Activated T-cell treated with anti-CD3 and anti-CD28 coated beads, Interleukin-2, amount 50 U/mL, for 4 hours (primary cell): ENCODE measurements at regions not wholly inside any gene's neighbourhood (a gene's known extent, or its start where the extent isn't known, plus 50 kb on each side); places are given as distances from the start of the nearest gene placed in this dataset.

ENCODE experiments used
- ATAC-seq, 2 donors: fragments of 200-7000 bp; cut with Tn5 transposase; one replicate each; pipeline ENCODE4 v1.10.0; 2021
- DNase-seq: peaks from one replicate; pipeline ENCODE4 v3.0.0-alpha.2; 2020
- H3K27me3 Mint-ChIP-seq: one replicate; pipeline ENCODE4 v1.8.0; 2021; ENCODE audit warnings: low read depth, mixed read lengths
- H3K36me3 Mint-ChIP-seq: one replicate; pipeline ENCODE4 v1.8.0; 2022; ENCODE audit warnings: mixed read lengths; ENCODE audit not compliant: insufficient read depth
- H3K4me1 Mint-ChIP-seq: one replicate; pipeline ENCODE4 v1.8.0; 2021; ENCODE audit warnings: low read depth, mixed read lengths
- H3K4me3 Mint-ChIP-seq: one replicate; pipeline ENCODE4 v1.8.0; 2021; ENCODE audit warnings: mild to moderate bottlenecking, moderate library complexity, mixed read lengths
- H3K9me3 Mint-ChIP-seq: one replicate; pipeline ENCODE4 v1.8.0; 2021; ENCODE audit warnings: mixed read lengths

DNA sequence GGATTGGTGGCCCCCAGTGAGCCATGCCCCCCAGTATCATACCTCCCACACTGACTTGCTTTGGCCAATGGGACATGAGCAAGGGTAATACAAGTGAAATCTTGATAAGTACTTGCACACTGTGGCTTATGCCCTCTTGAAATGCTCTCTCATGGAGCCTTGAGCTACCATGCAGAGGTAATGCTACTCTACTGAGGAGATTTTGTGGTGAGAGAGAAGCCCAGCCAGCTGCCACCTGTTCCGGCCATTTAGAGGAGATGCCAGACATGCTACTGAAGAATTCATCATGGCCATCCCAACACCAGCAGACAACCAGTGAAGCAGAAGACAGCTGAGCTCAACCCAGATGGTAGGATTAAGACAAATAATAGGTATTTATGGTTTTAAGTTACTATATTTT lies 299.5 kb downstream of the MEF2C start:
- Mint-ChIP-seq H3K4me1 (no peaks in the 10 kb centered on the region), H3K9me3 (peaks cover 11% of the 10 kb centered on the region), H3K4me3 (no peak overlapping the region), H3K27me3 (peaks cover 16% of the 10 kb centered on the region), H3K36me3 (no peaks in the 10 kb centered on the region)
- no peak for DNase-seq
- no peak for ATAC-seq

GRCh38 chr5:88558366-88558765 lies 289.7 kb upstream of the TMEM161B start:
- H3K4me1 Mint-ChIP-seq: no peaks in the 10 kb centered on the region
- H3K4me3 Mint-ChIP-seq: no peak overlapping the region
- DNase-seq (no peak), ATAC-seq (no peak)
- H3K27me3 Mint-ChIP-seq: peaks cover 7% of the 10 kb centered on the region
- H3K36me3 Mint-ChIP-seq: no peaks in the 10 kb centered on the region
- no peaks in the 10 kb centered on the region for H3K9me3 Mint-ChIP-seq

DNA sequence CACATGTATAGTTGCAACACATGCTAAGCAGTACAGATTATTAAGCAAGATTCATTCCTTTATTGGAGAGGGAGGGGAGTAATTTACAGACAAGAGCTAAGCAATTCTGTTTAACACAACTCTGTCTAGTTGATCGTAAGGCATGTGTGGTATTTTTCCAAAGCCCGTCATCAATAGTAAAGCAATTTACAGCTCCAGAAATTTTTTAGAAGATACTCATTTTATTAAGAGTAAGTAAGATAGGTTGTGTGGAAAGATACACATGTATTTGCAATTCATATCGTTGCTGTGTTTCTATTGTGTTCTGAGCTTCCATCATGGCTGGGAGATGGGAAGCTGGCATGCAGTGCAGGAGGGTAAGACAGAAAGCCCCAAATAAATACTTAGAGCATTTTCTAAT lies 289.2 kb upstream of the TMEM161B start:
- Mint-ChIP-seq H3K27me3 (peaks cover 7% of the 10 kb centered on the region), H3K9me3 (no peaks in the 10 kb centered on the region), H3K4me1 (no peaks in the 10 kb centered on the region), H3K36me3 (no peaks in the 10 kb centered on the region), H3K4me3 (no peak overlapping the region)
- no peak for ATAC-seq
- no peak for DNase-seq

GRCh38 chr5:88557131-88557530 lies 288.5 kb upstream of the TMEM161B start:
- Mint-ChIP-seq H3K4me3 (no peak overlapping the region), H3K27me3 (peaks cover 7% of the 10 kb centered on the region), H3K9me3 (no peaks in the 10 kb centered on the region), H3K36me3 (no peaks in the 10 kb centered on the region), H3K4me1 (no peaks in the 10 kb centered on the region)
- DNase-seq: no peak
- ATAC-seq: no peak

GRCh38 chr5:88556406-88556805 lies 287.8 kb upstream of the TMEM161B start:
- no peak for DNase-seq
- Mint-ChIP-seq H3K36me3 (no peaks in the 10 kb centered on the region), H3K9me3 (no peaks in the 10 kb centered on the region), H3K4me1 (no peaks in the 10 kb centered on the region), H3K27me3 (peaks cover 7% of the 10 kb centered on the region), H3K4me3 (no peak overlapping the region)
- ATAC-seq: no peak

- H3K36me3 Mint-ChIP-seq: no peaks in the 10 kb centered on the region
- no peak overlapping the region for H3K4me3 Mint-ChIP-seq
- peaks cover 7% of the 10 kb centered on the region for H3K27me3 Mint-ChIP-seq
Measured at GRCh38 chr5:88555674-88556073, 287.0 kb upstream of the TMEM161B start.

DNA sequence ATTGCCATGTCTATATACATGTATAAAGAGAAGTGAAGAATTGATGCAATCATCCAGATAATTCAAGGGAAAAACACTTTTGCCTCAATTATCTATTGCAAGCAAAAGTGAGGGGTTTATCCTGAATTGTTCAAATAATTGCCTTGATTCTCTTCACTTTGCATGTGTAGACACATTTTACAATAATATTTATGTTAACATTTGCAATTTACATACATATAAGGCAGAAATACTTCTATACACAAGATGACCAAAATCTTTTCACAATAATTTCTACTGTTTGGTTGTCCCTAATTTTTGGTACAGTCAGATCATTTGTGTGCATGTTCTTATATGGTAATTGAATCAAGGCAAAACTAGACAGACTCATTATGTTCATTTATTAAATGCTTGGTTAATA lies 285.3 kb upstream of the TMEM161B start:
- Mint-ChIP-seq H3K4me1 (no peaks in the 10 kb centered on the region), H3K4me3 (no peak overlapping the region), H3K27me3 (peaks cover 7% of the 10 kb centered on the region), H3K36me3 (no peaks in the 10 kb centered on the region), H3K9me3 (no peaks in the 10 kb centered on the region)
- DNase-seq (no peak), ATAC-seq (no peak)

More at GRCh38 chr5:88555674-88556073, 287.0 kb upstream of the TMEM161B start:
- Mint-ChIP-seq H3K4me1 (no peaks in the 10 kb centered on the region), H3K9me3 (no peaks in the 10 kb centered on the region)
- ATAC-seq: no peak
- no peak for DNase-seq

- ATAC-seq (no peak), DNase-seq (no peak)
- Mint-ChIP-seq H3K4me1 (no peaks in the 10 kb centered on the region), H3K4me3 (no peak overlapping the region), H3K27me3 (peaks cover 7% of the 10 kb centered on the region), H3K9me3 (no peaks in the 10 kb centered on the region), H3K36me3 (no peaks in the 10 kb centered on the region)
Measured at GRCh38 chr5:88553136-88553875, 284.7 kb upstream of the TMEM161B start.

DNA sequence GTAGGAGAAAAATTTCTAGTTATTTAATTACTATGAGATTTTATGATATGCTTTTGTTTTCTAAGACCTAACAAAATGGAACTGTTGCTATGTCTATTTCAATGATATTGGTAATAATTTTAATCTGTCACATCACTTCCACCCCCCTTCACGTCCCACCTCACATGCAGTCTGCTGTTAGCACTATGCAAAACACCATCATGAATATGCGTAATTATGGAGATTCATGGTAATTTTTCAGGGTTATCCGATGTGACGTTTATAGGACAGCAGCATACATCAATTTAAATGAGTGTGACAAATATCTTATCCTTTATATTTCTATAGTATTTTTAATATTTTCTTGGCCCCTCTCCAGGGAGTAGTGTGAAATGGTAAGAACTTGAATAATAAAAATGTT lies 283.8 kb upstream of the TMEM161B start:
- Mint-ChIP-seq H3K4me3 (no peak overlapping the region), H3K27me3 (no peaks in the 10 kb centered on the region), H3K36me3 (no peaks in the 10 kb centered on the region), H3K4me1 (no peaks in the 10 kb centered on the region), H3K9me3 (no peaks in the 10 kb centered on the region)
- DNase-seq (no peak), ATAC-seq (no peak)

- ATAC-seq: no peak
- DNase-seq: no peak
- Mint-ChIP-seq H3K4me1 (no peaks in the 10 kb centered on the region), H3K27me3 (no peaks in the 10 kb centered on the region), H3K9me3 (no peaks in the 10 kb centered on the region), H3K4me3 (no peak overlapping the region), H3K36me3 (no peaks in the 10 kb centered on the region)
Measured at GRCh38 chr5:88551724-88552345, 283.2 kb upstream of the TMEM161B start.

DNA sequence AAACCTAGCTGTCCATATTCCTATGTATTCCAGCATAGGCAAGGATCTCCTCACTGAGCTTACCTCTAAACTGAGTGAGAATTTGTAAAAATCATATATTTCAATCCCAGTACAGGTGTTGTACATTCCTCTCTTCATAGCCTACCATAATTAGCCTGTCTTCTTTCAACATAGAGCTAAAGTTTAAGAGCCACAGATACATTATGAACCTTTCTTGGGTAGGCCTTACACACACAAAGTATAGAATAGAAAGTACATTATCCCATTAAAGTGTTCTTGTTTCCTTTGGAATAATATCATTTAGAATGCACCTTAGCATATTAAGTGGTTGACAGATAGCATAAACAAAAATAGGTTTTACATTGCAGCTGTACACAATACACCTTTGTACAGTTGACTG lies 282.1 kb upstream of the TMEM161B start:
- no peak for DNase-seq
- no peak for ATAC-seq
- H3K4me3 Mint-ChIP-seq: no peak overlapping the region
- H3K36me3 Mint-ChIP-seq: no peaks in the 10 kb centered on the region
- H3K27me3 Mint-ChIP-seq: no peaks in the 10 kb centered on the region
- no peaks in the 10 kb centered on the region for H3K9me3 Mint-ChIP-seq
- no peaks in the 10 kb centered on the region for H3K4me1 Mint-ChIP-seq

- DNase-seq: no peak
- no peaks in the 10 kb centered on the region for H3K36me3 Mint-ChIP-seq
- H3K27me3 Mint-ChIP-seq: peaks cover 8% of the 10 kb centered on the region
- no peaks in the 10 kb centered on the region for H3K9me3 Mint-ChIP-seq
- H3K4me1 Mint-ChIP-seq: no peaks in the 10 kb centered on the region
- no peak overlapping the region for H3K4me3 Mint-ChIP-seq
- no peak for ATAC-seq
Measured at GRCh38 chr5:88548136-88548805, 279.6 kb upstream of the TMEM161B start.

DNA sequence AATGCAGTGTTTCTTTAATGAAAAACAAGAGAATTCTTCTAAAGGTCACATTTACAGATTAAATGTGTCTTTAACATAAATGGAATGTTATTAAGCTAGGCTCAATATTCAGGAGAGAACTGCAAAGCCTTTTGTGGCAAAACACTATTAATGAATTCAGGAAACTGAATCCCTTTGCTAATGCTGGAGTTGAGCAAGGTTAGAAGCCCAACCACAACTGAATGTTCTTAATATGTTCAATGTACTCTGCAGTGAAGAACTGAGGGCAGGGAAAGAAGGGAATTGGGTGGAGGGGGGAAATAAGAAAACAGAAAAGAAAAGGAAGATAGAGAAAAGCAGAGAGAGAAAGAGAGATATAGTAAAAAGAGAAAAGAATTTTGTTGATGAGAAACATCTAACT lies 276.7 kb upstream of the TMEM161B start:
- H3K4me3 Mint-ChIP-seq: no peak overlapping the region
- H3K9me3 Mint-ChIP-seq: no peaks in the 10 kb centered on the region
- peaks cover 9% of the 10 kb centered on the region for H3K27me3 Mint-ChIP-seq
- ATAC-seq (no peak), DNase-seq (no peak)
- no peaks in the 10 kb centered on the region for H3K4me1 Mint-ChIP-seq
- no peaks in the 10 kb centered on the region for H3K36me3 Mint-ChIP-seq

DNA sequence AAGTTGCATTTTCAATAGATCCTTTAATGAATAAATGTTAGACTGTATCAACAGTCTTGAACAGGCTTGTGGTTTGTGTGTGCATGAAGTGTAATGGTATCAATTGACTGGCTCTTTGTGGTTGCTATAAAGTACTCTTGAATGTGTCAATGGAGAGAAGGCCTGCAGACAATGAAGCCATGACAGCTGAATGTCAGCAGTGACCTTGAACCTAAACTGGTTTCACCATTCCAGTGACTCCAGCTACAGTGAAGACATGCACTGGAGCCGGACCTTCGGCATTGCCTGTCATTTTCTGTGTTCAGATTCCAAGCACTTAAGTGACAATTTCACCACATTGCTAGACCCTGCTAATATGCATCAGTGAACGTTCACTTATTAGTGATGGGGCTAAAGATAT lies 276.0 kb upstream of the TMEM161B start:
- H3K4me3 Mint-ChIP-seq: no peak overlapping the region
- DNase-seq (no peak), ATAC-seq (no peak)
- H3K27me3 Mint-ChIP-seq: peaks cover 13% of the 10 kb centered on the region
- no peaks in the 10 kb centered on the region for H3K36me3 Mint-ChIP-seq
- H3K4me1 Mint-ChIP-seq: no peaks in the 10 kb centered on the region
- no peaks in the 10 kb centered on the region for H3K9me3 Mint-ChIP-seq

- Mint-ChIP-seq H3K4me1 (no peaks in the 10 kb centered on the region), H3K4me3 (no peak overlapping the region), H3K27me3 (peaks cover 17% of the 10 kb centered on the region), H3K36me3 (no peaks in the 10 kb centered on the region), H3K9me3 (no peaks in the 10 kb centered on the region)
- ATAC-seq: no peak
- DNase-seq: no peak
Measured at GRCh38 chr5:88544136-88544645, 275.5 kb upstream of the TMEM161B start.
